A549 (cell line): ENCODE measurements at regions not wholly inside any gene's neighbourhood (a gene's known extent, or its start where the extent isn't known, plus 50 kb on each side); places are given as distances from the start of the nearest gene placed in this dataset.
A peak's percentile ranks its signal among the peaks of the same experiment; 100 is the strongest.

Experiments
- ATAC-seq, 2 experiments: fragments of 200-7000 bp in 1 of 2; fragments of >200 bp in 1 of 2; cut with Nextera tagmentation in 1 of 2; cut with Tn5 transposase in 1 of 2; 3 replicates each; pipeline versions ENCODE4 v1.8.0 to v1.9.1; 2018 to 2020; ENCODE audit warnings: mild to moderate bottlenecking in 1 of 2, moderate library complexity in 1 of 2
- CTCF ChIA-PET: fragments of 300-600 bp; sonication (Branson Sonifier 250); formaldehyde crosslinking; extraction: SDS; loops from one replicate; lab custom pipeline; 2021; ENCODE audit warnings: antibody characterized with exemption, inconsistent platforms; lab: Yijun Ruan, JAX
- POLR2A ChIA-PET: fragments of 350-600 bp; formaldehyde crosslinking; extraction: SDS; loops from one replicate; lab custom pipeline; 2021; ENCODE audit warnings: antibody characterized with exemption, inconsistent platforms; lab: Yijun Ruan, JAX
- DNase-seq, 2 experiments: peaks; one replicate each; pipeline versions ENCODE4 v3.0.0 to v3.0.0-alpha.2; 2011 to 2016; ENCODE audit warnings: low read depth in 1 of 2, low spot score in 1 of 2
- FAIRE-seq: peaks from 2 replicates; lab custom pipeline; 2011; peaks lifted over from hg19 to GRCh38; lab: Jason Lieb, UNC
- H3K27ac ChIP-seq, 2 experiments: fragments of >200 bp; sonication (Bioruptor Twin); formaldehyde crosslinking; 3 replicates each; pipeline ENCODE4 v1.5.1; 2016 to 2017
- H3K4me1 ChIP-seq: fragments of >200 bp; sonication (Bioruptor Twin); formaldehyde crosslinking; 3 replicates; pipeline ENCODE4 v1.6.1; 2016
- H3K4me2 ChIP-seq: fragments of >200 bp; sonication (Bioruptor Twin); formaldehyde crosslinking; 3 replicates; pipeline ENCODE4 v1.6.1; 2016
- H3K4me3 ChIP-seq: fragments of >200 bp; sonication (Bioruptor Twin); formaldehyde crosslinking; 3 replicates; pipeline ENCODE4 v1.5.1; 2016
- H3K9me3 ChIP-seq: fragments of >200 bp; sonication (Bioruptor Twin); formaldehyde crosslinking; 3 replicates; pipeline ENCODE4 v1.6.1; 2016
- CBX2 ChIP-seq: fragments of 200-600 bp; sonication (generic); IDR thresholded peaks from 2 replicates; pipeline ENCODE4 v1.6.1; 2016; ENCODE audit warnings: low read depth, mild to moderate bottlenecking, borderline replicate concordance
- CBX8 ChIP-seq: fragments of 200-600 bp; sonication (generic); IDR thresholded peaks from 2 replicates; pipeline ENCODE4 v1.6.1; 2016
- CHD2 ChIP-seq: fragments of 150-350 bp; IDR thresholded peaks from 2 replicates; pipeline ENCODE4 v1.6.1; 2014; ENCODE audit warnings: low read length; ENCODE audit not compliant: partially characterized antibody
- CHD4 ChIP-seq: fragments of 200-600 bp; sonication (generic); IDR thresholded peaks from 2 replicates; pipeline ENCODE4 v1.6.1; 2016; ENCODE audit warnings: antibody characterized with exemption, mild to moderate bottlenecking, borderline replicate concordance
- EHF ChIP-seq: fragments of 250-450 bp; sonication (Bioruptor Pico); IDR thresholded peaks from 2 replicates; pipeline ENCODE4 v1.5.0; 2020; ENCODE audit warnings: mild to moderate bottlenecking
- EHMT2 ChIP-seq: fragments of 200-600 bp; sonication (generic); IDR thresholded peaks from 2 replicates; pipeline ENCODE4 v1.6.1; 2016; ENCODE audit warnings: antibody characterized with exemption, low read depth, mild to moderate bottlenecking, moderate library complexity
- HEYL ChIP-seq: fragments of 250-450 bp; sonication (Bioruptor Pico); IDR thresholded peaks from 2 replicates; pipeline ENCODE4 v1.8.0; 2021; ENCODE audit warnings: mild to moderate bottlenecking, moderate library complexity
- HOXB5 ChIP-seq: fragments of 250-450 bp; sonication (Bioruptor Pico); IDR thresholded peaks from 2 replicates; pipeline ENCODE4 v1.5.0; 2020; ENCODE audit warnings: mild to moderate bottlenecking, moderate library complexity
- JUNB ChIP-seq: fragments of >200 bp; sonication (Bioruptor Twin); formaldehyde crosslinking; IDR thresholded peaks from 2 replicates; pipeline ENCODE4 v1.6.1; 2016
- MAFK ChIP-seq: fragments of 450-650 bp; IDR thresholded peaks from 2 replicates; pipeline ENCODE4 v1.6.1; 2014; ENCODE audit not compliant: partially characterized antibody
- NR3C1 ChIP-seq: fragments of >200 bp; sonication (Bioruptor Twin); formaldehyde crosslinking; IDR thresholded peaks from 3 replicates; pipeline ENCODE4 v1.6.1; 2017
- POLR2AphosphoS2 ChIP-seq: conservative IDR thresholded peaks from 2 replicates; pipeline ENCODE4 v1.6.1; 2012; ENCODE audit warnings: low read length, improper control_type of control experiment, inconsistent platforms
- RAD21 ChIP-seq, 2 experiments: fragments of >200 bp in 1 of 2; sonication (Bioruptor Twin) in 1 of 2; formaldehyde crosslinking in 1 of 2; IDR thresholded peaks in 1 of 2; conservative IDR thresholded peaks in 1 of 2; 2 replicates in 1 of 2; 3 replicates in 1 of 2; pipeline ENCODE4 v1.6.1; 2012 to 2018; ENCODE audit warnings: inconsistent platforms in 1 of 2
- RFX5 ChIP-seq: fragments of 450-650 bp; IDR thresholded peaks from 2 replicates; pipeline ENCODE4 v1.7.1; 2014; ENCODE audit warnings: antibody characterized with exemption, mild to moderate bottlenecking, moderate library complexity
- SMC3 ChIP-seq: fragments of >200 bp; sonication (Bioruptor Twin); formaldehyde crosslinking; IDR thresholded peaks from 3 replicates; pipeline ENCODE4 v1.6.1; 2018; ENCODE audit warnings: inconsistent platforms
- ZFP36 ChIP-seq: fragments of 450-650 bp; IDR thresholded peaks from 2 replicates; pipeline ENCODE4 v1.6.1; 2014; ENCODE audit warnings: borderline replicate concordance; ENCODE audit not compliant: partially characterized antibody
- WGBS: methylation state at CpG from one replicate; pipeline ENCODE4 v1.1.6; 2017; ENCODE audit errors: missing lambda C conversion rate; 5-methylcytosine and 5-hydroxymethylcytosine counted together
- TF ChIP-seq, protein P1 (sequence below): fragments of >200 bp; sonication (Bioruptor Twin); formaldehyde crosslinking; IDR thresholded peaks from 3 replicates; pipeline ENCODE4 v1.6.1; 2016
- TF ChIP-seq, protein P2 (sequence below): fragments of >200 bp; sonication (Bioruptor Twin); formaldehyde crosslinking; IDR thresholded peaks from 3 replicates; pipeline ENCODE4 v1.5.1; 2016
- TF ChIP-seq, protein P3 (sequence below): fragments of >200 bp; sonication (Bioruptor Twin); formaldehyde crosslinking; IDR thresholded peaks from 2 replicates; pipeline ENCODE4 v1.6.1; 2016
- TF ChIP-seq, protein P4 (sequence below): fragments of 200-600 bp; sonication (generic); IDR thresholded peaks from 2 replicates; pipeline ENCODE4 v1.6.1; 2016; ENCODE audit warnings: antibody characterized with exemption, mild to moderate bottlenecking, moderate library complexity
- TF ChIP-seq, protein P5 (sequence below): IDR thresholded peaks from 2 replicates; pipeline ENCODE4 v1.6.1; 2012
- TF ChIP-seq, protein P6 (sequence below): fragments of 150-350 bp; IDR thresholded peaks from 2 replicates; pipeline ENCODE4 v1.6.1; 2014; ENCODE audit warnings: low read depth, mild to moderate bottlenecking, low read length

DNA sequence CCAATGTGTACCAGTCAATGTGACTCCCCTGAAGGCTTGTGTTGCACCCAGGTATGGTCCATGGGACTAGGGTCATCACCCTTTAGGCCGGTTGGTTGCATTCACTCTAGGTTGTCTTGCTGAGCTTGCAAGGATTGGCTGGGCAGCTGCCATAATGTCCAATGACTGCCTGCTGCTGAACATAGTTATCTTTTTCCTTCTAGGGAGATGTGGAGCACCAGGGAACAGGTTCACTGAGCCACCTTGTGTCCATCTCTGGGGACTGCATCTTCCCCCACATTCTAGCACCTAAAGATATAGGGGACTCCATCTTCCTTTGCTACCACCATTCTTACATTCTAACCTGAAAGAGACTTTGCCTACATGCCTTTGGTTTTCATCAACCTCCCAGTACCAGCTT is 580.4 kb upstream of the TBL1XR1 start:
- ChIA-PET POLR2A (no interaction called here), CTCF (no interaction called here)
- Histone ChIP-seq H3K27ac (no peak overlapping the region), H3K9me3 (no peaks in the 10 kb centered on the region), H3K4me3 (no peak overlapping the region), H3K4me2 (no peak overlapping the region), H3K4me1 (0 out of 3 replicates have a peak, but pooled peaks cover 5% of the 10 kb centered on the region)
- ATAC-seq (peak in 1 of 2 experiments; percentile 73; a peak in 3 of 6 replicates), FAIRE-seq (no peak), DNase-seq (peak; percentile 2 to 31)
- peak; percentile 39; the same call in 2 of the 3 replicates for TF ChIP-seq SMC3
- TF ChIP-seq, protein P1, sequence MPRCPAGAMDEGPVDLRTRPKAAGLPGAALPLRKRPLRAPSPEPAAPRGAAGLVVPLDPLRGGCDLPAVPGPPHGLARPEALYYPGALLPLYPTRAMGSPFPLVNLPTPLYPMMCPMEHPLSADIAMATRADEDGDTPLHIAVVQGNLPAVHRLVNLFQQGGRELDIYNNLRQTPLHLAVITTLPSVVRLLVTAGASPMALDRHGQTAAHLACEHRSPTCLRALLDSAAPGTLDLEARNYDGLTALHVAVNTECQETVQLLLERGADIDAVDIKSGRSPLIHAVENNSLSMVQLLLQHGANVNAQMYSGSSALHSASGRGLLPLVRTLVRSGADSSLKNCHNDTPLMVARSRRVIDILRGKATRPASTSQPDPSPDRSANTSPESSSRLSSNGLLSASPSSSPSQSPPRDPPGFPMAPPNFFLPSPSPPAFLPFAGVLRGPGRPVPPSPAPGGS, result no peak
- TF ChIP-seq, protein P2, sequence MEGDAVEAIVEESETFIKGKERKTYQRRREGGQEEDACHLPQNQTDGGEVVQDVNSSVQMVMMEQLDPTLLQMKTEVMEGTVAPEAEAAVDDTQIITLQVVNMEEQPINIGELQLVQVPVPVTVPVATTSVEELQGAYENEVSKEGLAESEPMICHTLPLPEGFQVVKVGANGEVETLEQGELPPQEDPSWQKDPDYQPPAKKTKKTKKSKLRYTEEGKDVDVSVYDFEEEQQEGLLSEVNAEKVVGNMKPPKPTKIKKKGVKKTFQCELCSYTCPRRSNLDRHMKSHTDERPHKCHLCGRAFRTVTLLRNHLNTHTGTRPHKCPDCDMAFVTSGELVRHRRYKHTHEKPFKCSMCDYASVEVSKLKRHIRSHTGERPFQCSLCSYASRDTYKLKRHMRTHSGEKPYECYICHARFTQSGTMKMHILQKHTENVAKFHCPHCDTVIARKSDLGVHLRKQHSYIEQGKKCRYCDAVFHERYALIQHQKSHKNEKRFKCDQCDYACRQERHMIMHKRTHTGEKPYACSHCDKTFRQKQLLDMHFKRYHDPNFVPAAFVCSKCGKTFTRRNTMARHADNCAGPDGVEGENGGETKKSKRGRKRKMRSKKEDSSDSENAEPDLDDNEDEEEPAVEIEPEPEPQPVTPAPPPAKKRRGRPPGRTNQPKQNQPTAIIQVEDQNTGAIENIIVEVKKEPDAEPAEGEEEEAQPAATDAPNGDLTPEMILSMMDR, result peak; percentile 16; the same call in 2 of the 3 replicates
- peak; percentile 35 to 61; a peak in 3 of 5 replicates for TF ChIP-seq RAD21 (conservative IDR thresholded peaks at IDR 0.05 in 1 of 2, IDR thresholded peaks at IDR 0.05 in 1 of 2)
- 80% methylated on average over 1 of the region's 1 CpG for WGBS

DNA sequence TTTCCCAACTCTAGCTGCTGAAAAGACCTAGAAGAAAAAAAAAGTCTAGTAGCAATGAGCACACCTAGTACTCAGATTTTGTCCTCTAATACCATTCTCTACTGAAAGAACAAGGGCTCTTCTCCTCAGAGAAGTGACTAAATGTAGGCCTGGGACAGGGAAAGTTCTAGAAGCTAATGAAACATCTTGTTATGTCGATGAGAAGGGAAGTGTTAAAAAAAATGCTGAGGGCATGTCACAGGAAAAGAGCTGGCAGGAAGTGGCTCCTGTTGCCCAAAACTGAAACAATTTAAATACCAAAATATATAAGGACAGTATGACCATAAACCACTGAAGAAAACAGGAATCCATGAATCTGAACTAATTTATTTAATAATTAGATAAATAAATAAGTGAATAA is 581.4 kb upstream of the TBL1XR1 start:
- TF ChIP-seq RFX5 (no peak), POLR2AphosphoS2 (no peak), JUNB (no peak), NR3C1 (no peak), EHF (CRISPR knock-in tag) (no peak), CBX2 (no peak), EHMT2 (no peak), CHD2 (no peak), CHD4 (no peak), ZFP36 (no peak), MAFK (no peak), RAD21 (conservative IDR thresholded peaks at IDR 0.05 in 1 of 2, IDR thresholded peaks at IDR 0.05 in 1 of 2) (no peak), HEYL (CRISPR knock-in tag) (no peak), HOXB5 (no peak), CBX8 (no peak)
- TF ChIP-seq, protein P3, sequence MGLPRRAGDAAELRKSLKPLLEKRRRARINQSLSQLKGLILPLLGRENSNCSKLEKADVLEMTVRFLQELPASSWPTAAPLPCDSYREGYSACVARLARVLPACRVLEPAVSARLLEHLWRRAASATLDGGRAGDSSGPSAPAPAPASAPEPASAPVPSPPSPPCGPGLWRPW, result no peak
- TF ChIP-seq, protein P4, sequence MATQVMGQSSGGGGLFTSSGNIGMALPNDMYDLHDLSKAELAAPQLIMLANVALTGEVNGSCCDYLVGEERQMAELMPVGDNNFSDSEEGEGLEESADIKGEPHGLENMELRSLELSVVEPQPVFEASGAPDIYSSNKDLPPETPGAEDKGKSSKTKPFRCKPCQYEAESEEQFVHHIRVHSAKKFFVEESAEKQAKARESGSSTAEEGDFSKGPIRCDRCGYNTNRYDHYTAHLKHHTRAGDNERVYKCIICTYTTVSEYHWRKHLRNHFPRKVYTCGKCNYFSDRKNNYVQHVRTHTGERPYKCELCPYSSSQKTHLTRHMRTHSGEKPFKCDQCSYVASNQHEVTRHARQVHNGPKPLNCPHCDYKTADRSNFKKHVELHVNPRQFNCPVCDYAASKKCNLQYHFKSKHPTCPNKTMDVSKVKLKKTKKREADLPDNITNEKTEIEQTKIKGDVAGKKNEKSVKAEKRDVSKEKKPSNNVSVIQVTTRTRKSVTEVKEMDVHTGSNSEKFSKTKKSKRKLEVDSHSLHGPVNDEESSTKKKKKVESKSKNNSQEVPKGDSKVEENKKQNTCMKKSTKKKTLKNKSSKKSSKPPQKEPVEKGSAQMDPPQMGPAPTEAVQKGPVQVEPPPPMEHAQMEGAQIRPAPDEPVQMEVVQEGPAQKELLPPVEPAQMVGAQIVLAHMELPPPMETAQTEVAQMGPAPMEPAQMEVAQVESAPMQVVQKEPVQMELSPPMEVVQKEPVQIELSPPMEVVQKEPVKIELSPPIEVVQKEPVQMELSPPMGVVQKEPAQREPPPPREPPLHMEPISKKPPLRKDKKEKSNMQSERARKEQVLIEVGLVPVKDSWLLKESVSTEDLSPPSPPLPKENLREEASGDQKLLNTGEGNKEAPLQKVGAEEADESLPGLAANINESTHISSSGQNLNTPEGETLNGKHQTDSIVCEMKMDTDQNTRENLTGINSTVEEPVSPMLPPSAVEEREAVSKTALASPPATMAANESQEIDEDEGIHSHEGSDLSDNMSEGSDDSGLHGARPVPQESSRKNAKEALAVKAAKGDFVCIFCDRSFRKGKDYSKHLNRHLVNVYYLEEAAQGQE, result no peak
- TF ChIP-seq, protein P5, sequence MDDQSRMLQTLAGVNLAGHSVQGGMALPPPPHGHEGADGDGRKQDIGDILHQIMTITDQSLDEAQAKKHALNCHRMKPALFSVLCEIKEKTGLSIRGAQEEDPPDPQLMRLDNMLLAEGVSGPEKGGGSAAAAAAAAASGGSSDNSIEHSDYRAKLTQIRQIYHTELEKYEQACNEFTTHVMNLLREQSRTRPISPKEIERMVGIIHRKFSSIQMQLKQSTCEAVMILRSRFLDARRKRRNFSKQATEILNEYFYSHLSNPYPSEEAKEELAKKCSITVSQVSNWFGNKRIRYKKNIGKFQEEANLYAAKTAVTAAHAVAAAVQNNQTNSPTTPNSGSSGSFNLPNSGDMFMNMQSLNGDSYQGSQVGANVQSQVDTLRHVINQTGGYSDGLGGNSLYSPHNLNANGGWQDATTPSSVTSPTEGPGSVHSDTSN, result no peak
- TF ChIP-seq, protein P6, sequence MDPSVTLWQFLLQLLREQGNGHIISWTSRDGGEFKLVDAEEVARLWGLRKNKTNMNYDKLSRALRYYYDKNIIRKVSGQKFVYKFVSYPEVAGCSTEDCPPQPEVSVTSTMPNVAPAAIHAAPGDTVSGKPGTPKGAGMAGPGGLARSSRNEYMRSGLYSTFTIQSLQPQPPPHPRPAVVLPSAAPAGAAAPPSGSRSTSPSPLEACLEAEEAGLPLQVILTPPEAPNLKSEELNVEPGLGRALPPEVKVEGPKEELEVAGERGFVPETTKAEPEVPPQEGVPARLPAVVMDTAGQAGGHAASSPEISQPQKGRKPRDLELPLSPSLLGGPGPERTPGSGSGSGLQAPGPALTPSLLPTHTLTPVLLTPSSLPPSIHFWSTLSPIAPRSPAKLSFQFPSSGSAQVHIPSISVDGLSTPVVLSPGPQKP, result no peak
- no peak for ATAC-seq
- FAIRE-seq, result no peak
- Histone ChIP-seq H3K4me2 (no peak overlapping the region), H3K4me1 (0 out of 3 replicates have a peak, but pooled peaks cover 5% of the 10 kb centered on the region), H3K9me3 (no peaks in the 10 kb centered on the region), H3K4me3 (no peak overlapping the region), H3K27ac (no peak overlapping the region)
- POLR2A ChIA-PET, result no interaction called here
- 26% methylated on average over 1 of the region's 1 CpG for WGBS
- CTCF ChIA-PET, result no interaction called here
- no peak for DNase-seq
